ENCODE measurements at regions not wholly inside any gene's neighbourhood (a gene's known extent, or its start where the extent isn't known, plus 50 kb on each side); places are given as distances from the start of the nearest gene placed in this dataset.

- ChIA-PET CTCF (no interaction called here), POLR2A (no interaction called here), RAD21 (ENCODE audit: low non-redundant PET in 1 of 2, low total read pairs in 2 of 2, uncharacterized antibody in 2 of 2, unreplicated experiment in 2 of 2) (no interaction called here)
- Histone ChIP-seq H3K9ac (ENCODE audit: low read length) (no peak overlapping the region), H3K4me2 (ENCODE audit: low read length) (no peak overlapping the region), H3K9me2 (ENCODE audit: insufficient read depth) (no peaks in the 10 kb centered on the region), H3K36me3 (ENCODE audit: control insufficient read depth in 1 of 2, insufficient read depth in 2 of 2, low read length in 2 of 2) (no peaks in the 10 kb centered on the region), H2AFZ (ENCODE audit: low read depth, low read length, poor library complexity, severe bottlenecking) (no peak overlapping the region), H3K4me1 (ENCODE audit: control insufficient read depth in 1 of 2, insufficient read depth in 2 of 2, low read length in 2 of 2) (no peaks in the 10 kb centered on the region), H3K4me3 (replicated peaks in 1 of 2; ENCODE audit: low read depth in 1 of 2, low read length in 2 of 2) (no peak overlapping the region), H4K20me1 (ENCODE audit: insufficient read depth) (no peaks in the 10 kb centered on the region), H3K27ac (ENCODE audit: low read depth, low read length) (no peak overlapping the region), H3K79me2 (ENCODE audit: insufficient read depth, low read length) (no peaks in the 10 kb centered on the region), H3K9me3 (ENCODE audit: control insufficient read depth in 1 of 2, insufficient read depth in 1 of 2, low read depth in 1 of 2, low read length in 2 of 2) (no peaks in the 10 kb centered on the region), H3K27me3 (ENCODE audit: insufficient read depth, low read length) (no peaks in the 10 kb centered on the region)
- DNase-seq (ENCODE audit: low read depth, low spot score) (no peak), ATAC-seq (no peak)
- TF ChIP-seq SP1 (IDR thresholded peaks at IDR 0.05; ENCODE audit: low read depth) (no peak), ELF1 (IDR thresholded peaks at IDR 0.05; ENCODE audit: borderline replicate concordance, low read depth) (no peak), CEBPB (IDR thresholded peaks at IDR 0.05; ENCODE audit: low read depth) (no peak), EZH2 (IDR thresholded peaks at IDR 0.05) (no peak), POLR2A (IDR thresholded peaks at IDR 0.05; ENCODE audit: borderline replicate concordance, extremely low read depth, insufficient read depth, insufficient read length) (no peak), TCF7L2 (IDR thresholded peaks at IDR 0.05; ENCODE audit: borderline replicate concordance, extremely low read depth, insufficient read depth, insufficient read length) (no peak), YY1 (IDR thresholded peaks at IDR 0.05; ENCODE audit: extremely low read depth, insufficient replicate concordance, low read depth, low read length) (no peak)
- BruUV-seq (replicated peaks) = no TSS peak
- intact Hi-C loops (cut with micrococcal nuclease) = no loop called here
Measured at GRCh38 chr9:16179566-16179965, 626.7 kb downstream of the CCDC171 start.

DNA sequence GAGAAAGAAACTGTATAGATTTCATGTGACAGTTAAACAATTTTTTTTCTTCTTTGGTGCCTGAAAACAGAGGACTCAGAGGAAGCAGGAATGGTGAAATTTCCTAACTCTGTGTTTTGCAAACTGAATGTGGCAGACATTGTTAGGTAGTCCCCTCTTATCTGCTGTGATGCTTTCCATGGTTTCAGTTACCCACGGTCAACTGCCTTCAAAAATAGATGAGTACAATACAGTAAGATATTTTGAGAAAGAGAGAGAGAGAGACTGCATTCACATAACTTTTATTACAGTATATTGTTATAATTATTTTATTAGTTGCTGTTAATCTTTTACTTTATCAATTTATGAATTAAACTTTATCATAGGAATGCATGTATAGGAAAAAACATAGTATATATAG, 627.2 kb downstream of the CCDC171 start:
- Histone ChIP-seq H3K9me3 (ENCODE audit: control insufficient read depth in 1 of 2, insufficient read depth in 1 of 2, low read depth in 1 of 2, low read length in 2 of 2) (no peaks in the 10 kb centered on the region), H3K79me2 (ENCODE audit: insufficient read depth, low read length) (no peaks in the 10 kb centered on the region), H3K9me2 (ENCODE audit: insufficient read depth) (no peaks in the 10 kb centered on the region), H3K9ac (ENCODE audit: low read length) (no peak overlapping the region), H4K20me1 (ENCODE audit: insufficient read depth) (no peaks in the 10 kb centered on the region), H3K27me3 (ENCODE audit: insufficient read depth, low read length) (no peaks in the 10 kb centered on the region), H3K4me2 (ENCODE audit: low read length) (no peak overlapping the region), H3K36me3 (ENCODE audit: control insufficient read depth in 1 of 2, insufficient read depth in 2 of 2, low read length in 2 of 2) (no peaks in the 10 kb centered on the region), H3K27ac (ENCODE audit: low read depth, low read length) (no peak overlapping the region), H2AFZ (ENCODE audit: low read depth, low read length, poor library complexity, severe bottlenecking) (no peak overlapping the region), H3K4me3 (replicated peaks in 1 of 2; ENCODE audit: low read depth in 1 of 2, low read length in 2 of 2) (no peak overlapping the region), H3K4me1 (ENCODE audit: control insufficient read depth in 1 of 2, insufficient read depth in 2 of 2, low read length in 2 of 2) (no peaks in the 10 kb centered on the region)
- ChIA-PET CTCF (no interaction called here), POLR2A (no interaction called here), RAD21 (ENCODE audit: low non-redundant PET in 1 of 2, low total read pairs in 2 of 2, uncharacterized antibody in 2 of 2, unreplicated experiment in 2 of 2) (no interaction called here)
- intact Hi-C loops (cut with micrococcal nuclease) = no loop called here
- no TSS peak for BruUV-seq (replicated peaks)
- TF ChIP-seq SP1 (IDR thresholded peaks at IDR 0.05; ENCODE audit: low read depth) (no peak), TCF7L2 (IDR thresholded peaks at IDR 0.05; ENCODE audit: borderline replicate concordance, extremely low read depth, insufficient read depth, insufficient read length) (no peak), ATF3 (IDR thresholded peaks at IDR 0.05) (no peak), JUND (IDR thresholded peaks at IDR 0.05) (no peak), SIN3A (IDR thresholded peaks at IDR 0.05; ENCODE audit: low read depth) (no peak), CTCF (IDR thresholded peaks at IDR 0.05 in 2 of 3, conservative IDR thresholded peaks at IDR 0.05 in 1 of 3; ENCODE audit: borderline replicate concordance in 1 of 3, insufficient read depth in 1 of 3, low read depth in 2 of 3, low read length in 2 of 3) (no peak), ELF1 (IDR thresholded peaks at IDR 0.05; ENCODE audit: borderline replicate concordance, low read depth) (no peak), FOSL1 (IDR thresholded peaks at IDR 0.05; ENCODE audit: low read depth) (no peak), SRF (IDR thresholded peaks at IDR 0.05; ENCODE audit: low read depth) (no peak), EZH2 (IDR thresholded peaks at IDR 0.05) (no peak), YY1 (IDR thresholded peaks at IDR 0.05; ENCODE audit: extremely low read depth, insufficient replicate concordance, low read depth, low read length) (no peak), RAD21 (IDR thresholded peaks at IDR 0.05; ENCODE audit: low read depth) (no peak)
- TF ChIP-seq, protein P1, sequence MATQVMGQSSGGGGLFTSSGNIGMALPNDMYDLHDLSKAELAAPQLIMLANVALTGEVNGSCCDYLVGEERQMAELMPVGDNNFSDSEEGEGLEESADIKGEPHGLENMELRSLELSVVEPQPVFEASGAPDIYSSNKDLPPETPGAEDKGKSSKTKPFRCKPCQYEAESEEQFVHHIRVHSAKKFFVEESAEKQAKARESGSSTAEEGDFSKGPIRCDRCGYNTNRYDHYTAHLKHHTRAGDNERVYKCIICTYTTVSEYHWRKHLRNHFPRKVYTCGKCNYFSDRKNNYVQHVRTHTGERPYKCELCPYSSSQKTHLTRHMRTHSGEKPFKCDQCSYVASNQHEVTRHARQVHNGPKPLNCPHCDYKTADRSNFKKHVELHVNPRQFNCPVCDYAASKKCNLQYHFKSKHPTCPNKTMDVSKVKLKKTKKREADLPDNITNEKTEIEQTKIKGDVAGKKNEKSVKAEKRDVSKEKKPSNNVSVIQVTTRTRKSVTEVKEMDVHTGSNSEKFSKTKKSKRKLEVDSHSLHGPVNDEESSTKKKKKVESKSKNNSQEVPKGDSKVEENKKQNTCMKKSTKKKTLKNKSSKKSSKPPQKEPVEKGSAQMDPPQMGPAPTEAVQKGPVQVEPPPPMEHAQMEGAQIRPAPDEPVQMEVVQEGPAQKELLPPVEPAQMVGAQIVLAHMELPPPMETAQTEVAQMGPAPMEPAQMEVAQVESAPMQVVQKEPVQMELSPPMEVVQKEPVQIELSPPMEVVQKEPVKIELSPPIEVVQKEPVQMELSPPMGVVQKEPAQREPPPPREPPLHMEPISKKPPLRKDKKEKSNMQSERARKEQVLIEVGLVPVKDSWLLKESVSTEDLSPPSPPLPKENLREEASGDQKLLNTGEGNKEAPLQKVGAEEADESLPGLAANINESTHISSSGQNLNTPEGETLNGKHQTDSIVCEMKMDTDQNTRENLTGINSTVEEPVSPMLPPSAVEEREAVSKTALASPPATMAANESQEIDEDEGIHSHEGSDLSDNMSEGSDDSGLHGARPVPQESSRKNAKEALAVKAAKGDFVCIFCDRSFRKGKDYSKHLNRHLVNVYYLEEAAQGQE (IDR thresholded peaks at IDR 0.05; ENCODE audit: low read depth) = no peak
- TF ChIP-seq, protein P2, sequence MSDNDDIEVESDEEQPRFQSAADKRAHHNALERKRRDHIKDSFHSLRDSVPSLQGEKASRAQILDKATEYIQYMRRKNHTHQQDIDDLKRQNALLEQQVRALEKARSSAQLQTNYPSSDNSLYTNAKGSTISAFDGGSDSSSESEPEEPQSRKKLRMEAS (IDR thresholded peaks at IDR 0.05) = no peak
- DNase-seq (ENCODE audit: low read depth, low spot score) (no peak), ATAC-seq (no peak)
